ENCODE measurements at regions not wholly inside any gene's neighbourhood (a gene's known extent, or its start where the extent isn't known, plus 50 kb on each side); places are given as distances from the start of the nearest gene placed in this dataset.

- TF ChIP-seq CTCF (conservative IDR thresholded peaks at IDR 0.05; ENCODE audit: low read depth, low read length) (no peak), EZH2 (IDR thresholded peaks at IDR 0.05; ENCODE audit: low read length, unreplicated experiment) (no peak), EZH2phosphoT487 (IDR thresholded peaks at IDR 0.05; ENCODE audit: borderline replicate concordance, low read length) (no peak)
These were observed 114.6 kb upstream of the DUSP10 start for GRCh38 chr1:221856228-221857093.

Data from PC-3 (cell line).